Stimulated activated CD4-positive, alpha-beta T cell treated with anti-CD3 and anti-CD28 coated beads, Interleukin-4, amount 100 ng/mL, for 4 hours (primary cell): ENCODE measurements at regions not wholly inside any gene's neighbourhood (a gene's known extent, or its start where the extent isn't known, plus 50 kb on each side); places are given as distances from the start of the nearest gene placed in this dataset.
A peak's percentile ranks its signal among the peaks of the same experiment; 100 is the strongest.
"Not testable (repeated sequence)": the region's sequence is repeated elsewhere in the genome, so short reads cannot be mapped to it uniquely, and the experiment has no call there.

Experiments
- DNase-seq, 2 experiments: peaks; one replicate each; pipeline ENCODE4 v3.0.0-alpha.2; 2020

GRCh38 chr11:71094296-71095077 is 157.9 kb downstream of the SHANK2 start:
- no peak for DNase-seq

DNA sequence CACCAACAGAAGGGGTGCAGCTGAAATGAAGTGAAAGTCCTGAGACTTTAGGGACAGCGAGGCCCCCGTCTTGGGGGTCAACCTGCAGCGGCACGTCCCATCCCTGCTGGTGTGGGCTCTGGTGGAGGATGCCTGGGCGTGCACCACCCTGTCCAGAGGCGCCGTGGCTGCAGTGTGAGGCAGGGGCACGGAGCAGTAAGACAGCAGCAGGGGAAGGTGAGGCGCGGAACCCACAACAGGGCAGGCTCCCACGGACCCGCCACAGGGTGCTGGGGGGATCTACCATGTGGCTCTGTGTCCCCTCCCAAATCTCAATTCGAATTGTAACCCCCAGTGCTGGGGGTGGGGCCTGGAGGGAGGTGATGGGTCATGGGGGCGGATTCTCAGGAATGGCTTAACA is 158.6 kb downstream of the SHANK2 start:
- DNase-seq = no peak

DNA sequence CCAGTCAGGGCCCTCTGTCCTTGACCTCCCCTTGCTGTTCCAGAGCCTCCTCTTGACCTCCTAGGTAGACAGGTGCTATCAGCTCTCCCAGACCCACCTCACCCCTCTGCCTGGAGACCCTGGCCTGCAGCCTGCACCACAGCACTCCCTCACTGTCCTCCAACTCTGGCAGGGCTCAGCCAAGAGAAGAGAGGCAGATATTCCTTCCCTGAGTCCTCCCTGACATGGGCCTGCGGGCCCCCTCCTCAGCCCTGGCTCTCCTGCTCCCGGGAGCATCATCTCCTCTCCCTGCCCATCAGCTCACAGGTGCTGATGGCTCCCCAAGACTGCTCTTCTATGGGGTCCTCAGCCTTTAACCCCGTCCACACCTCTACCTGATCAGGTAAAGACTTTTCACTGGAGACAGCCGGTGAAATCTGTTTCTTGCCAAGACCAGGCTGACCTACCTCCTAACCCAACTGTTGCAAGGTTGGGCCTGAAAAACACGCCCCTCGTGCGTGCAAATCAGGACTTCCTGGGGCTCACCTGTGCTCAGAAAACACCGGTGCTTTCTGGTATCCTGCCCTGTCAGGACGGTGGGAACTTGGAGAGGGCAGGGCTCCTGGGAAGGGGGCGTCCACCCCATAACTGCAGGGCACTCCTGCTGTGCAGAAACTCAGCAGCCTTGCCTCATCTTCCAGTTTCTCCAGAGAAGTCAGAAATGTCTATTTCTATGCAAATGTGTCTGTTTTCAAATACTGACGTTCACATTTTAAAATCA is 160.7 kb downstream of the SHANK2 start:
- DNase-seq = no peak

GRCh38 chr11:71089571-71089970 is 162.8 kb downstream of the SHANK2 start:
- no peak for DNase-seq

DNA sequence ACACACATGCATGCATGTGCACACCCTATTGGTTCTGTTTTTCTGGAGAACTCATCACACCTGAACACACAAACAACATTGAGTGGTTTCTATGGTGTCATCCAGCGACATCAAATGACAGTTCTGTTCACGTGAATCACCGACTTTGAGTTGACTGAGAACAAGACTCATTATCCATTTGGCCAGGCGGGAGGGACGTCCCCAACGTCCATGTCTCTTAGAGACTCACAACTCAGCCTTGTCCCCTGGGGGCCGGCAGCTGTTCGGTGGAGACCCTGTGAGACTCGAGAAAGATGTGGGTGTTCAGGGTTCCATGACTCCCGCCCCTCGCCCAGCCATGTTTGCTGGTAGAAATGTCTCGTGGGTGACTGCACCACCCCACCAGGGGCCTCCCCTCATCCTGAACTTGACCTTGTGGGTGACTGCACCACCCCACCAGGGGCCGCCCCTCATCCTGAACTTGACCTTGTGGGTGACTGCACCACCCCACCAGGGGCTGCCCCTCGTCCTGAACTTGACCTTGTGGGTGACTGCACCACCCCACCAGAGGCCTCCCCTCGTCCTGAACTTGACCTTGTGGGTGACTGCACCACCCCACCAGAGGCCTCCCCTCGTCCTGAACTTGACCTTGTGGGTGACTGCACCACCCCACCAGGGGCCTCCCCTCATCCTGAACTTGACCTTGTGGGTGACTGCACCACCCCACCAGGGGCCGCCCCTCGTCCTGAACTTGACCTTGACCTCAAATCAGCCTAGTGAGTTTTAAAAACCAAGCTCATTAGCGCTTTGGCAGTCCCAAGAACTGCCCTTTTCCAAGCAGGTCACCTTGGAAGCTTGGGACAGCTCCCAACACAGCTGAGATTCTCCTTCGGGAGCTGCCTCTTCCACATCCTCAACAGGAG is 163.8 kb downstream of the SHANK2 start:
- DNase-seq = not testable (repeated sequence)

DNA sequence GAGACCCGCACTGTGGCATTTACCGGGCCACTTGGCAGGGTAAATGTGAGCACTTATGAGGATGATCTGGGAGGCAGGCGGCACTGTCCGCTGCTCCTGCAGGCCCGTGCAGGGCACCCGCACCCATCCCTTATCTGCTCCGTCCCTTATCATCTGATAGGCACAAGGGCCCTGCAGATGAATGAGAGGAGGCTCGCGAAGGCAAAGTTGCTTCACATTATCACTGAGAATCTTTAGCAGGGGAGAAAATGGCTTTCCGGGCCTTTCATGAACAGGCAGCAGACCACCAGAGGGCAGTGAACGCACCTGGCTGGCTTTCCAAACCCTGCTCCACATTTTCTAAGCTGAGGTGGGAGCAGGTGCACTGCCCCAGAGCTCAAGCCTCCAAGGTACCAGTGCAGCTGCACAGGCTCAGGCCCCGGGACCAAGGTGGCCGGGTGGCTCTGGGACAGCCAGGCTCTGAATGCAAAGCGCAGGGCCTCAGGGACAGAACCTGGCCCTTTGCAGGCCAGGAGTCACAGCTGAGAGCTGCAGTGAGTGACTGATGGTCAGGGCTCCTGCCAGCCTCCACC is 165.6 kb downstream of the SHANK2 start:
- no peak for DNase-seq

- DNase-seq = no peak
Measured at GRCh38 chr11:71084306-71085012, 167.9 kb downstream of the SHANK2 start.

- DNase-seq = no peak
Measured at GRCh38 chr11:71083105-71083504, 169.3 kb downstream of the SHANK2 start.

DNA sequence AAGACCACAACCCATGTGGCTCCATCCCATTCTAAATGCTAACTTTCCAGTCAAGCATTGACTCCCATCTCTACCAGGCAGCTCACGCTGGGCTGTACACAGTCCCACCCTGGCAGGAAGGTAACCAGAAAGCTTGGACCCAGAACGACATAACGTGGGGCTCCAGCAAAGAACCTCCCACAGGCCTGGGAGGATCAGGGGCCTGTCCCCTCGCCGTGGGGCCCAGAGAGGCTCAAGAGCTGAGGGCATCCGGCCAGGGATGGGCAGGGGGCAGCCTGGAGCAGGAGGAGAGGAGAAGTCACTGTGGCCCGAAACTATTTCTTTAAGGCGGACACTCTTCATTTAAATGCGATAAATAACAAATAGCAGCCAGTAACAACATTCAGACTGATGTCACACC is 169.9 kb downstream of the SHANK2 start:
- no peak for DNase-seq

- DNase-seq = no peak
Measured at GRCh38 chr11:71081704-71082230, 170.6 kb downstream of the SHANK2 start.

GRCh38 chr11:71080239-71081097 is 171.9 kb downstream of the SHANK2 start:
- peak in 1 of 2 experiments; percentile 23 for DNase-seq

DNA sequence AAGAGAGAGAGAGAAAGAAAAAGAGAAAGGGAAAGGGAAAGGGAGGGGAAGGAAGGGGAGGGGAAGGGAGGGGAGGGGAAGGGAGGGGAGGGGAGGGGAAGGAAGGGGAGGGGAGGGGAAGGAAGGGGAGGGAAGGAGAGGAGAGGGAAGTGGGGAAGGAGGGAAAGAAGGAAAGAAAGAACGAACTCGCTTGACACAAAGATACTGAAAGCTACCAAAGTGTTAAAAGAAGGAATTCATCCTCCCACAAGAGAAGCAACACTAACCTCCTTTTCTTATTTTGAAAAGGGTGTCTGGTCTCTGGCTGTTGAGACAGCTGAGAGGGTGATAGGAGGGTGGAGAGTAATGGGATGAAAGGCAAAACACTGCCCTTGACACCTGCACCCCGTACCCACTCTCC is 172.6 kb downstream of the SHANK2 start:
- DNase-seq = no peak

- DNase-seq = no peak
Measured at GRCh38 chr11:71078482-71078881, 173.9 kb downstream of the SHANK2 start.

DNA sequence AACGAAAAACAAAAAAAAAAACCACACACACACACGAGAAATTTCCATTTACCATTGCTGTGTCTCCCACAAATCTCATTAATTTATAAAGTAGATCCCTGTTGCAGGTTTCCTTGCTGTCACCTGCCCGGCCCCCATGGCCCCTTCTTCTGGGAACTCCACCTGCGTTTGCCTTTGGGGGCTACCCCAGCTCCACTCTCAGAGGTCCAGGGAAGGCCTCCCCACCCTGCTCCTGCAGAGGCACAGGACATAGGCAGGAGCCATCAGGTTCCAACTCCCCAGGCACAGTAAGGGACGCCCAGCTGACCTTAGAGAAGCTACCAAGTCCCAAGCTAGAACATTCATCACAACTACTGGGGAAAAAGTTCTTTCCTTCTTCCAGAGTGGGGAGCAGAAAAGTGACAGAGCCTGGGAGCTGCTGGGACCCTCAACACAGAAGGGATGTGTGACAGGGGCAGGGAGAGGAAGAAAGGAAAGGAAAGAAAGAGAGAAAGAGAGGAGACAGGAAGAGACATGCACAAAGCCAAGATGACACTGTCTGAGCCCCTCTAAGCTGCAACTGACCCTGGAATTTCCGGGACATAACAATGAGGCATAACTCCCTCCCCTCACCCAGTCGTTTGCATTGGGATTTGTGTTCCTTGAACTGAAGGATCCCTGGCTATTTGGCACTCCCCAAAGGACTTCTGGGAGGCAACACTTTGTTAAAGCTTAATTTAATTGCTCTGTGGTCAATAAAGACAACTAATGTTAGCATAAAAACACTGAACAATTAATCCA is 175.7 kb downstream of the SHANK2 start:
- DNase-seq = no peak

DNA sequence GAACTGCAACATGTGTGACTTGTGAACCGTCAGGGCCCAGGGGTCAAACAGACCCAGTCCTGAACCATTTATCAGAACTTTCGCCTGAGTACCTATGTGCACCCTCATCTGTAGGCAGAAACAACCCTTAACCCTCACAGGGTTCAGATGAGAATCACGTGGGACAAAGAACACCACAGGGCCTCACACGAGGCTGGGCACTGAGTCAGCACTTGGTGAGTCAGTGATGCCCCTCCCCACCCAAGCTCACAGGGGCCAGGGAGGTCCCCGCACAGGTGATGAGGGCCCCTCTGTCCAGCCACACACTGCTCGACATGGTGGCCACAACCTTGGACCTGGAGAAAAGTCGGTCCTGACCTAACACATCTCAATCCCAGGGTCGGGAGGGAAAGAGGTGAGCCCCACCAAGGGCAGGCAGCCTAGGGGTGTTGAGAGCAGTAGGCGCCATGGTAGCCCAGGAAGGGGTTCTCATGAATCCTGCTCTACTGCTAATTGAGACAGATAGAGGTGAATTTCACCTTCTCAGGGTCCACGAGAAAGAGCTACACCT is 176.4 kb downstream of the SHANK2 start:
- no peak for DNase-seq

GRCh38 chr11:71075116-71075720 is 177.2 kb downstream of the SHANK2 start:
- DNase-seq = no peak

GRCh38 chr11:71071736-71072509 is 180.5 kb downstream of the SHANK2 start:
- no peak for DNase-seq
